ENCODE measurements at regions not wholly inside any gene's neighbourhood (a gene's known extent, or its start where the extent isn't known, plus 50 kb on each side); places are given as distances from the start of the nearest gene placed in this dataset.

DNA sequence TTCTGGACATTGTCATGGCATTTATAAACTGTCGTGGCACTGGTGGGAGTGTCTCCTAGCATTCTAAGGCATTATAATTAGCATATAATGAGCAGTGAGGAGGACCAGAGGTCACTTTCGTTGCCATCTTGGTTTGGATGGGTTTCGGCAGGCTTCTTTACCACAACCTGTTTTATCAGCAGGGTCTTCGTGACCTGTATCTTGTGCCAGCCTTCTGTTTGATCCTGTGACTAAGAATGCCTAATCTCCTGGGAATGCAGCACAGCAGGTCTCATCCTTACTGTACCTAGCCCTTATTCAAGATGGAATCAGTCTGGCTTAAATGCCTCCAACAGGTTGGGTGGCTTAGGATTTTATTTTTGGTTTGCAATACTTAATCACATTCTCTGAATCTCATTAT is 142.7 kb upstream of the GGTLC1 start:
- TF ChIP-seq, protein P1, sequence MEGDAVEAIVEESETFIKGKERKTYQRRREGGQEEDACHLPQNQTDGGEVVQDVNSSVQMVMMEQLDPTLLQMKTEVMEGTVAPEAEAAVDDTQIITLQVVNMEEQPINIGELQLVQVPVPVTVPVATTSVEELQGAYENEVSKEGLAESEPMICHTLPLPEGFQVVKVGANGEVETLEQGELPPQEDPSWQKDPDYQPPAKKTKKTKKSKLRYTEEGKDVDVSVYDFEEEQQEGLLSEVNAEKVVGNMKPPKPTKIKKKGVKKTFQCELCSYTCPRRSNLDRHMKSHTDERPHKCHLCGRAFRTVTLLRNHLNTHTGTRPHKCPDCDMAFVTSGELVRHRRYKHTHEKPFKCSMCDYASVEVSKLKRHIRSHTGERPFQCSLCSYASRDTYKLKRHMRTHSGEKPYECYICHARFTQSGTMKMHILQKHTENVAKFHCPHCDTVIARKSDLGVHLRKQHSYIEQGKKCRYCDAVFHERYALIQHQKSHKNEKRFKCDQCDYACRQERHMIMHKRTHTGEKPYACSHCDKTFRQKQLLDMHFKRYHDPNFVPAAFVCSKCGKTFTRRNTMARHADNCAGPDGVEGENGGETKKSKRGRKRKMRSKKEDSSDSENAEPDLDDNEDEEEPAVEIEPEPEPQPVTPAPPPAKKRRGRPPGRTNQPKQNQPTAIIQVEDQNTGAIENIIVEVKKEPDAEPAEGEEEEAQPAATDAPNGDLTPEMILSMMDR (IDR thresholded peaks at IDR 0.05; ENCODE audit: low read depth, low read length, missing input control) = no peak
- TF ChIP-seq RAD21 (IDR thresholded peaks at IDR 0.05) = no peak
- TF ChIP-seq ZBTB33 (IDR thresholded peaks at IDR 0.05) = no peak
- no peak for TF ChIP-seq SP1 (IDR thresholded peaks at IDR 0.05)
- no peak for TF ChIP-seq FOXA1 (IDR thresholded peaks at IDR 0.05)
- no peak for TF ChIP-seq JUND (IDR thresholded peaks at IDR 0.05)
- no peak for TF ChIP-seq MAX (IDR thresholded peaks at IDR 0.05)
- no peak for TF ChIP-seq EGR1 (IDR thresholded peaks at IDR 0.05; ENCODE audit: low read depth in 2 of 2)
- no peak for TF ChIP-seq TAF1 (conservative IDR thresholded peaks at IDR 0.05)
- no peak for TF ChIP-seq YY1 (IDR thresholded peaks at IDR 0.05)
- TF ChIP-seq REST (IDR thresholded peaks at IDR 0.05) = no peak
